Hepatocyte (in vitro differentiated cells): ENCODE measurements at regions not wholly inside any gene's neighbourhood (a gene's known extent, or its start where the extent isn't known, plus 50 kb on each side); places are given as distances from the start of the nearest gene placed in this dataset.

Source experiments
- DNase-seq: peaks from one replicate; pipeline ENCODE4 v3.0.0-alpha.2; 2016; ENCODE audit warnings: low spot score
- H2AFZ ChIP-seq: fragments of 200-600 bp; sonication (generic); 2 replicates; pipeline ENCODE4 v1.6.0; 2016; ENCODE audit warnings: antibody characterized with exemption, mild to moderate bottlenecking
- H3K27ac ChIP-seq: fragments of 200-600 bp; sonication (generic); 2 replicates; pipeline ENCODE4 v1.5.1; 2016; ENCODE audit warnings: mild to moderate bottlenecking
- H3K27me3 ChIP-seq: fragments of 200-600 bp; sonication (generic); 2 replicates; pipeline ENCODE4 v1.6.1; 2016
- H3K36me3 ChIP-seq: fragments of 200-600 bp; sonication (generic); replicated peaks from 2 replicates; pipeline ENCODE4 v1.5.1; 2016; ENCODE audit warnings: low read depth; ENCODE audit not compliant: insufficient read depth
- H3K4me1 ChIP-seq: fragments of 200-600 bp; sonication (generic); 2 replicates; pipeline ENCODE4 v1.5.1; 2016; ENCODE audit warnings: mild to moderate bottlenecking, moderate library complexity; ENCODE audit not compliant: insufficient read depth
- H3K4me2 ChIP-seq: fragments of 200-600 bp; sonication (generic); 2 replicates; pipeline ENCODE4 v1.6.0; 2016
- H3K4me3 ChIP-seq: fragments of 200-600 bp; sonication (generic); 2 replicates; pipeline ENCODE4 v1.5.1; 2016; ENCODE audit warnings: mild to moderate bottlenecking
- H3K79me2 ChIP-seq: fragments of 200-600 bp; sonication (generic); 2 replicates; pipeline ENCODE4 v1.6.0; 2017; ENCODE audit warnings: mild to moderate bottlenecking
- H3K9me2 ChIP-seq: fragments of 200-600 bp; sonication (generic); replicated peaks from 2 replicates; pipeline ENCODE4 v1.6.0; 2017; ENCODE audit warnings: mild to moderate bottlenecking; ENCODE audit not compliant: insufficient read depth
- H3K9me3 ChIP-seq: fragments of 200-600 bp; sonication (generic); 2 replicates; pipeline ENCODE4 v1.5.1; 2016; ENCODE audit warnings: low read depth, mild to moderate bottlenecking
- H4K20me1 ChIP-seq: fragments of 200-600 bp; sonication (generic); 2 replicates; pipeline ENCODE4 v1.6.0; 2016; ENCODE audit warnings: mild to moderate bottlenecking; ENCODE audit not compliant: insufficient read depth, poor library complexity, severe bottlenecking
- CTCF ChIP-seq: fragments of 200-600 bp; sonication (generic); IDR thresholded peaks from 2 replicates; pipeline ENCODE4 v1.5.1; 2016; ENCODE audit warnings: antibody characterized with exemption, mild to moderate bottlenecking; ENCODE audit not compliant: poor library complexity
- EZH2 ChIP-seq: fragments of 200-600 bp; sonication (generic); IDR thresholded peaks from 2 replicates; pipeline ENCODE4 v1.6.1; 2016; ENCODE audit warnings: antibody characterized with exemption, mild to moderate bottlenecking, borderline replicate concordance
- EZH2phosphoT487 ChIP-seq: fragments of 200-600 bp; sonication (generic); IDR thresholded peaks from one replicate; pipeline ENCODE4 v1.6.1; 2018; ENCODE audit warnings: antibody characterized with exemption, mild to moderate bottlenecking, low read depth, moderate library complexity; ENCODE audit not compliant: unreplicated experiment, severe bottlenecking
- WGBS: methylation state at CpG from one replicate; pipeline ENCODE4 v1.1.6; 2016; ENCODE audit warnings: low lambda C conversion rate; ENCODE audit errors: missing lambda C conversion rate; 5-methylcytosine and 5-hydroxymethylcytosine counted together

- Histone ChIP-seq H2AFZ (no peak overlapping the region), H3K36me3 (no peaks in the 10 kb centered on the region), H3K4me1 (no peaks in the 10 kb centered on the region), H3K4me2 (no peak overlapping the region), H3K27ac (no peak overlapping the region), H3K27me3 (no peaks in the 10 kb centered on the region), H4K20me1 (no peaks in the 10 kb centered on the region), H3K9me2 (no peaks in the 10 kb centered on the region), H3K9me3 (no peaks in the 10 kb centered on the region), H3K4me3 (no peak overlapping the region), H3K79me2 (no peaks in the 10 kb centered on the region)
- TF ChIP-seq EZH2 (no peak), EZH2phosphoT487 (no peak), CTCF (no peak)
- DNase-seq, result no peak
- WGBS, result 84% methylated on average over 3 of the region's 3 CpGs
These were observed 94.8 kb upstream of the ANKRD28 start for GRCh38 chr3:15892311-15893227.

GRCh38 chr3:15894382-15894781 lies 96.6 kb upstream of the ANKRD28 start:
- H2AFZ ChIP-seq, result no peak overlapping the region
- no peaks in the 10 kb centered on the region for H3K4me1 ChIP-seq
- no peaks in the 10 kb centered on the region for H4K20me1 ChIP-seq
- H3K27me3 ChIP-seq, result no peaks in the 10 kb centered on the region
- 96% methylated on average over 2 of the region's 2 CpGs for WGBS
- no peak overlapping the region for H3K4me2 ChIP-seq
- TF ChIP-seq EZH2 (no peak), EZH2phosphoT487 (no peak), CTCF (no peak)
- no peaks in the 10 kb centered on the region for H3K36me3 ChIP-seq
- H3K79me2 ChIP-seq, result no peaks in the 10 kb centered on the region
- H3K9me2 ChIP-seq, result no peaks in the 10 kb centered on the region
- H3K4me3 ChIP-seq, result no peak overlapping the region
- H3K9me3 ChIP-seq, result no peaks in the 10 kb centered on the region
- no peak for DNase-seq
- no peak overlapping the region for H3K27ac ChIP-seq

- TF ChIP-seq EZH2 (no peak), EZH2phosphoT487 (no peak), CTCF (no peak)
- Histone ChIP-seq H3K9me3 (no peaks in the 10 kb centered on the region), H3K4me2 (no peak overlapping the region)
These were observed 98.7 kb upstream of the ANKRD28 start for GRCh38 chr3:15896500-15896899.

More at GRCh38 chr3:15896500-15896899, 98.7 kb upstream of the ANKRD28 start:
- Histone ChIP-seq H3K79me2 (no peaks in the 10 kb centered on the region), H3K4me3 (no peak overlapping the region), H3K36me3 (no peaks in the 10 kb centered on the region), H2AFZ (no peak overlapping the region), H4K20me1 (no peaks in the 10 kb centered on the region), H3K27me3 (no peaks in the 10 kb centered on the region), H3K27ac (no peak overlapping the region), H3K4me1 (no peaks in the 10 kb centered on the region), H3K9me2 (no peaks in the 10 kb centered on the region)
- WGBS, result 100% methylated on average over 2 of the region's 2 CpGs
- DNase-seq, result no peak
